Mesodermal cell (in vitro differentiated cells): ENCODE measurements at regions not wholly inside any gene's neighbourhood (a gene's known extent, or its start where the extent isn't known, plus 50 kb on each side); places are given as distances from the start of the nearest gene placed in this dataset.

Experiments
- H3K27ac ChIP-seq: 2 replicates; pipeline ENCODE4 v1.7.0; 2013; ENCODE audit warnings: mild to moderate bottlenecking, low read depth, low read length, moderate library complexity; ENCODE audit not compliant: severe bottlenecking
- H3K36me3 ChIP-seq: 2 replicates; pipeline ENCODE4 v1.7.1; 2013; ENCODE audit warnings: mild to moderate bottlenecking, low read length, moderate library complexity; ENCODE audit not compliant: control insufficient read depth, insufficient read depth
- H3K4me1 ChIP-seq: one replicate; pipeline ENCODE4 v1.7.1; 2013; ENCODE audit warnings: mild to moderate bottlenecking, low read length; ENCODE audit not compliant: insufficient read depth, control insufficient read depth, poor library complexity, severe bottlenecking
- H3K4me3 ChIP-seq: 2 replicates; pipeline ENCODE4 v1.7.0; 2013; ENCODE audit warnings: low read length, control low read depth, mild to moderate bottlenecking; ENCODE audit not compliant: insufficient read depth, poor library complexity, severe bottlenecking; ENCODE audit errors: extremely low read depth
- H3K9me3 ChIP-seq: 2 replicates; pipeline ENCODE4 v1.7.1; 2013; ENCODE audit warnings: mild to moderate bottlenecking, low read length, moderate library complexity; ENCODE audit not compliant: control insufficient read depth
- whole genome bisulfite sequencing, 2 experiments: methylation state at CpG; one replicate each; pipeline ENCODE4 v1.1.5; 2013; ENCODE audit warnings: missing lambda C conversion rate in 2 of 2; ENCODE audit not compliant: insufficient coverage in 2 of 2; 5-methylcytosine and 5-hydroxymethylcytosine counted together

DNA sequence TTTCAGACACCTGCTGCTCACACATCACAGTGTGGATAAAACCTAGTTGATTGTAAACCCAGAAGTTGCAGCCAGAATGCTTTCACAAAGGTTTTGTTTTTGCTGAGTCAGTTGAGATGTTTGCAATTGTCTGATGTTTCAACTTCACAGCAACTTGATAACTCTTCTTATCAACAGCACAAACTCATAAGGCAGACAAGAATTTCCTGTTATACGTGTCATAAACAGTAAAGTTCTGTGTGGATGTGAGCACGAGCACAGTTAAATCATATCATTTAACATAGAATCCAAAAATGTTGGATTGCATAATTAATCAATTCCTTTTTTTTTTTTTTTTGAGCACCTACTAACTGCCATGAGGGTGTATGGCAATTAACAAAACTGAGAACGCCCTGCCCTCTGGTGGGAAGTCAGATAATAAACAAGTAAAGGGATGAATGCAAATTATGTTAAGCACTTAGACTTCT is 512.2 kb downstream of the PDHA2 start:
- WGBS, 2 experiments = no CpG with 5 or more reads among the region's 3 CpGs

DNA sequence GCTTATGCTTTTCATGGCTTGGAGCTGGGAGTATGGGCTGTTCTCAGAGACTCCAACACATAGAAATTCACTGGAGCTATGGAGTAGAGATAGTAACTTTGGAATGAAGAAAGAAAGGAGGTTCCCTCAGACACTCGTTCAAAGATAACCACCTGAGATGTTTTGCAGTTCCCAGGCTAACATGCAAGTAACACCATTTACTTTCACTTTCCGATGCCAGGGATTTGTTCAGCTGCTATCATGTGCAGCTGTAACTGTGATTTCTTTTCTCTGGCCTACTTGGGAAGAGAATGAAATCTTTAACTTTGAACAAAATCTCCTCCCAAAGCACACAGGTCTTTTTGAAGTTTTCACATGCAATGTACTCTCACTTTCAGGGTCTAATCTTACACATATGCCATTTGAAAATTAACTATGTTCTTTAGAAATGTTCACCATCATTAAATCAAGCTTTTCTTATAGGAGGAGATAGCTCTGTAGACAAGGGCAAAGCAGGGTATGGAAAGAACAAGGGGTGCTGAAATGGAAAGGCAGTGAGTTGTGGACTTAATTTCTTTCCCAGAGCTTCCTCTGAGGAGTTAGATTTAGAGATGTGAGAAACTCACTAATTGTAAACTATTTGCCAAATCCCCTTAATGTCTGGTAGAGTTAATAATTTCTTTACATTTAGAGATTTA is 514.3 kb downstream of the PDHA2 start:
- Histone ChIP-seq H3K36me3 (no peaks in the 10 kb centered on the region), H3K27ac (no peak overlapping the region), H3K4me1 (no peaks in the 10 kb centered on the region), H3K9me3 (no peaks in the 10 kb centered on the region), H3K4me3 (no peak overlapping the region)
- 100% methylated on average over 2 of the region's 2 CpGs; no CpG with 5 or more reads in 1 of the 2 experiments for WGBS, 2 experiments

More for the DNA sequence above, 512.2 kb downstream of the PDHA2 start:
- H3K4me3 ChIP-seq = no peak overlapping the region
- no peaks in the 10 kb centered on the region for H3K4me1 ChIP-seq
- H3K9me3 ChIP-seq = no peaks in the 10 kb centered on the region
- H3K27ac ChIP-seq = no peak overlapping the region
- no peaks in the 10 kb centered on the region for H3K36me3 ChIP-seq

DNA sequence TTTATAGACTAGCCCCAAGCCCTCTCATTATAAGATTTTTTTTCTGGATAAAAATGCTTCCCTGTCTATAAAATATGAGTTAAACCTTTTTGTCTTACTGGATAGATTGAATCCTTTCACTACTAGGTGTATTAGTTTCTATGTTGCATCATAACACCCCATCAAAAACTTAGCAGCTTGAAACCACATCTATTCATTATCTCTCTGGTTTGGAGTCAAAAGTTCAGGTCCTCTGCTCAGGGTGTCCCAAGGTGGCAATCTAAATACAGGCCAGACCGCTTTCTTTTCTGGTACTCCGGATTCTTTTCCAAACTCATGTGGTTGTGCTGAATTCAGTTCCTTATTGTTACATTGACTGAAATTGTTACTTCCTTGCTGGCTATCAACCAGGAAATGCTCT is 515.5 kb downstream of the PDHA2 start:
- H3K36me3 ChIP-seq = no peaks in the 10 kb centered on the region
- 83 to 100% methylated on average over 1 to 2 of the region's 2 CpGs for WGBS, 2 experiments
- no peaks in the 10 kb centered on the region for H3K9me3 ChIP-seq
- H3K4me1 ChIP-seq = no peaks in the 10 kb centered on the region
- no peak overlapping the region for H3K4me3 ChIP-seq
- no peak overlapping the region for H3K27ac ChIP-seq

DNA sequence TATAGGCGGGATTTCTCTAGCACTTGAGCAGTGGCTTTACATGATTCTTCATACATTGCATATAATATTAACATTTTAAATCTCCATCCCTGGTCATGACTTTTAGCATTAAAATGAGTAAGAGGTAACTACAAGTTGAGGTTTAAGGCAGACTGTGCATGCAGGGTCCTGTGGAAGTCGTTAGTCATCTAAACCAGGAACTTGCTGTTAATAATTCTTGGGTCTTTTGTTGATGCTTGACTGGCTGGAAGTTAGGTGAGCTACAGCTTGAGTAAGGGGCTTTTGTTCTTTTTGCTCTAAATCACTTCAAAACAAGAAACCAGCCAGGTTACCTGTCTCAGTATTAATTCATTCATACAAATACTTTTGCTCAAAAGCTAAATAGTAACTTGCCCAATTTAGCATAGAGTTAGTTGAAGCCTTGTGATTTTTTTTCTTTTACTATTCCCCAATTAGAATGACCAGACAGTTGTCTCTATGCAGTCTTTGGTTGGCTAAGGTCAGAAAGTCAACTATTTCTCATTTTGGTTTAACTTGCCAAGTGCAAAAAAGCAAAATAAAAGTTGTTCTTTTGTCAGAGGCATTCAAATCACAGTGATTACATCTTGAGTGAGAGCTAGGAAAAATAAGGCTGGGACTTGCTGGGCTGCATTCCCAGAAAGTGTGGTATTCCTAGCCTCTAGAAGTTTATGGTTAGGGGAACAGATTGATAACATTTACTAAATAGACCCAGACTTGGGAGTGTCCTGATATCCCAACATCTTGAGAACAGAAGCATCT is 516.9 kb downstream of the PDHA2 start:
- H3K4me1 ChIP-seq = no peaks in the 10 kb centered on the region
- no peak overlapping the region for H3K4me3 ChIP-seq
- no peaks in the 10 kb centered on the region for H3K36me3 ChIP-seq
- H3K9me3 ChIP-seq = no peaks in the 10 kb centered on the region
- WGBS, 2 experiments = 89% methylated on average over 1 of the region's 2 CpGs; no CpG with 5 or more reads in 1 of the 2 experiments
- no peak overlapping the region for H3K27ac ChIP-seq

DNA sequence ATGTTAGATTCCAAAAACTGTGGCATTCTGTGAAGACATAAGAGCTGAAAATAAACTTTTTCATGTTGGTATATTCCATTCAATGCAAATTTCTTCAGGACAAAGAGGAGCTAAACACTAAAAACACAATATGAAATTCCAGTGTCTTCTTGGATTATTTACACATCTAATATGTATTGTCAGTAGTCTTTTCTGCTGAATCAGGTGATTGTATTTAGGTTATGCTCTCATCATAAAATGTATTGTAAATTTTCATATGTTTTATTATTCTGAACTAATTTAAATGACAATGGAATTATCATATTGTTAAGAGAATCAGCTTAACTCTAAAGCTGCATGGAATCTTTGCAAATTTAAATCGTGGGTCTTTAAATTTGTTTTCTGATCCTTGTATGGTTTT is 526.7 kb downstream of the PDHA2 start:
- H3K27ac ChIP-seq = no peak overlapping the region
- H3K36me3 ChIP-seq = no peaks in the 10 kb centered on the region
- H3K4me3 ChIP-seq = no peak overlapping the region
- WGBS, 2 experiments = no CpG with 5 or more reads among the region's 1 CpG
- no peaks in the 10 kb centered on the region for H3K4me1 ChIP-seq
- no peaks in the 10 kb centered on the region for H3K9me3 ChIP-seq

DNA sequence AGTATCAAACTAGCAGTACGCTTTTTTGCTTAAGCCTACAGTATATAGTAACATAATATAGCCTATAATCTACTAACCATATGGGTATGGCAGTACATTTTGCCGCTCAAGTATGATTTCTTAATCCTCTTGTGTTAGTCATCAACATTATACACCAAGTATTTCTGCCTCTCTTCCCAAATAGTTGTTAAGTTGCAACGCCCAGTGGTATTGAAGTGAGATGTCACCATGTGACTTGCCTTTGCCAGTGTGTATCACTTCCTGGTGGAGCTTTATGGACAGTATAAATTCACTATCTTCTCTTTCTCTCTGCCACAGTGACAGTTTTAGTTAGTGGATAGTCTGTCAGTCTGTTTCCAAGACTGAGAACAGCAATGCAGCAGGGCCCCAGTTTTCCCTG is 535.5 kb downstream of the PDHA2 start:
- H3K36me3 ChIP-seq = no peaks in the 10 kb centered on the region
- no peak overlapping the region for H3K27ac ChIP-seq
- no peaks in the 10 kb centered on the region for H3K9me3 ChIP-seq
- WGBS, 2 experiments = no CpG with 5 or more reads among the region's 3 CpGs
- H3K4me3 ChIP-seq = no peak overlapping the region
- H3K4me1 ChIP-seq = no peaks in the 10 kb centered on the region

DNA sequence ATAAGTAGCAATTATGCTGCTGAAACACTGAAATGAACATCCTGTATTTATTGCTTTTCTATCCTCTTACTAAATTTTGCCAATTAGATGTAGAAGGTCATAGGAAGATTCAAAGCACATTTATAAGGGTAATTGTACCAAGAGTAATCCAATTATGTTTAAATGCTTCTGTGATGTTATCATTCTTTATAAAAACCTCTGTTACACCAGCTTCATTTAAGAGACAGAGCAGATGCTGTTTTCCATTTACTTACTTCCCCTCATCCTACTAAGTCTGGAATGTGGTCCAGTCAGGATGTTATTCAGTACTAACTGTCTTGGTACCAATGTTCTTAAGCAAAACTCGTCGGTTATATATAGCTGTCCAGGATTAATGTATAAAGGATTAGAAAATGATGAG is 539.6 kb downstream of the PDHA2 start:
- Histone ChIP-seq H3K4me1 (no peaks in the 10 kb centered on the region), H3K36me3 (no peaks in the 10 kb centered on the region), H3K27ac (no peak overlapping the region), H3K9me3 (no peaks in the 10 kb centered on the region), H3K4me3 (no peak overlapping the region)
- 90 to 92% methylated on average over 2 of the region's 2 CpGs for WGBS, 2 experiments

DNA sequence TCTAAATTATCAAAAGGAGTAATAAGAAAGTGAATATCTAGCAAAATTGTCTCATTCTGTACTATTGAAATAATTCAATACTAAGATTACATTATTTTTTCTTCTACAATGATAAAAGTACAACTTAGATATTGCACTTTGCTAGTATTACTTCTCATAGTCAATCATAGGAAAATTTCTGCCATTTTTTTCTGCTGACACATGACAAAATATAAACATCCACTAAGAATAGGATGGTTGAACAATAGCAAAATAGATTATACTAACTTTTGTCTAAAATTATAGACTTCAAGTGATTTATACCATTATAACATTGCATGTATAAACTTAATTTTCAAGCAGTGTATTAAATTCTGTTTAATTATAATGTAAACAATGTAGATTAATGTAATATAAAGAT is 540.2 kb downstream of the PDHA2 start:
- Histone ChIP-seq H3K4me3 (no peak overlapping the region), H3K4me1 (no peaks in the 10 kb centered on the region), H3K27ac (no peak overlapping the region), H3K9me3 (no peaks in the 10 kb centered on the region), H3K36me3 (no peaks in the 10 kb centered on the region)

DNA sequence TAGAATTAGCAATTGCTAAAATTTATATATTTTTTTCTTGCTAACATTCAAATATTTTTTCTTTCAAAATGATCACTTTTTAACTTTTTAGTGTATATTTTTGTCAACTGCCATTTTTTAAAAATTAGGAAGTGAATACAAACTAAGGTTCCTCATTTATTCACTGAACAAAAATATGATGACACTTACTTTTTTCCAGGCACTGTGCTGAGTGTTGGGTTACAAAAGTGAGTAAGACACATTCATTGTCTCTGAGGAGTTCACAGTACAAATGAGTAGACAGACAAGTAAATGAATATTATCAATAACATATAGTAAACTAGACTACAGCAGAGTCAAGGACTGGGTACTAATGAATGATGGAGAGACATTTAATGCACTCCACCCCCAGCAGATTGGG is 543.5 kb downstream of the PDHA2 start:
- Histone ChIP-seq H3K36me3 (no peaks in the 10 kb centered on the region), H3K4me3 (no peak overlapping the region), H3K27ac (no peak overlapping the region)

DNA sequence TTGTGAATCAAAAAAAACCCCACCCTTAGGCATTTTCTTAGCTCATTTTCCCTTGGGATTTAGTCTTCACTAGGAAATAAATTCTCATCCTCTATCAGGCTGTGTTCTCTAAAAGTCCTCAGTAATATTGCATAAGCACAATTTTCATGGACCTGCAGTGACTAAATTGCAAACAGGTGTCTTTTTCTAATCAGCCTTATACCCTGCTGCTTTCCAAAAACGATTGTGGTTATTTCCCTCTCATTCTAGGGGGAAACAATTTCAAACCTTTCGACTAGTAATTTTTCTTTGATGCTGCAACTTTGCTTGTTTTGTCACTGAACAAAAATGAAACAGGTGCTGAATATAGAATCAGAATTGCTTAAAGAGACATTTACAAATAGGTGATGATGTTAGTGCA is 549.9 kb downstream of the PDHA2 start:
- H3K27ac ChIP-seq = no peak overlapping the region
- 60% methylated on average over 2 of the region's 2 CpGs; no CpG with 5 or more reads in 1 of the 2 experiments for WGBS, 2 experiments
- H3K36me3 ChIP-seq = no peaks in the 10 kb centered on the region
- no peaks in the 10 kb centered on the region for H3K4me1 ChIP-seq
- no peak overlapping the region for H3K4me3 ChIP-seq
- no peaks in the 10 kb centered on the region for H3K9me3 ChIP-seq

More for the DNA sequence above, 543.5 kb downstream of the PDHA2 start:
- no peaks in the 10 kb centered on the region for H3K9me3 ChIP-seq
- H3K4me1 ChIP-seq = no peaks in the 10 kb centered on the region

DNA sequence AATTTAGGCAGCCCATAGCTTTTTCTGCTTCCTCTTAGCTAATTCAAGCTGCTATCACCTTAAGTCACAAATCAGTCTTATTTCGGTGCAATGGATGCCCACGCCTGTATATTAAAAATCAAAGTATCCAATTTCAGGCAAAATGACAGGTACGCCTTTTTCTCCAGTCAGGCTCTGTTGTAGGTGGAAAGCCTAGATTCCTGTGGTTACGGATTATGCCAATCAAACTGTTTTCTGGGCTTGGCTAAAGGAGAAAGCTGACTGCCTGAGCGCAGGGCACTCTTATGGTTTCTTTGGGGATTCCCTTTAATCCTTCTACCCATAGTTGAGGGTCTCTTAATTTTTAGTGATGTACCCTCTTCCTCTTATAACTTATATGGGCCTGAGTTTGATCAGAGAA is 550.5 kb downstream of the PDHA2 start:
- 100% methylated on average over 2 of the region's 5 CpGs; no CpG with 5 or more reads in 1 of the 2 experiments for WGBS, 2 experiments
- H3K27ac ChIP-seq = no peak overlapping the region
- no peaks in the 10 kb centered on the region for H3K9me3 ChIP-seq
- no peaks in the 10 kb centered on the region for H3K4me1 ChIP-seq
- no peak overlapping the region for H3K4me3 ChIP-seq
- H3K36me3 ChIP-seq = no peaks in the 10 kb centered on the region
